SW480 (cell line): ENCODE measurements at regions not wholly inside any gene's neighbourhood (a gene's known extent, or its start where the extent isn't known, plus 50 kb on each side); places are given as distances from the start of the nearest gene placed in this dataset.
"Not testable (repeated sequence)": the region's sequence is repeated elsewhere in the genome, so short reads cannot be mapped to it uniquely, and the experiment has no call there.

Experiments
- DNase-seq: peaks from one replicate; pipeline ENCODE4 v3.0.0-alpha.2; 2016; ENCODE audit warnings: low spot score

- DNase-seq, result no peak
Observed at GRCh38 chr20:58040447-58041290, 187.8 kb downstream of the ANKRD60 start.

- DNase-seq, result no peak
Observed at GRCh38 chr20:58039274-58040092, 189.0 kb downstream of the ANKRD60 start.

GRCh38 chr20:58038123-58038654 is 190.3 kb downstream of the ANKRD60 start:
- no peak for DNase-seq

- DNase-seq, result no peak
Observed at GRCh38 chr20:58037631-58038030, 190.8 kb downstream of the ANKRD60 start.

GRCh38 chr20:58033026-58033536 is 195.4 kb downstream of the ANKRD60 start:
- no peak for DNase-seq

- DNase-seq, result no peak
Observed at GRCh38 chr20:58032599-58032998, 195.9 kb downstream of the ANKRD60 start.

- DNase-seq, result not testable (repeated sequence)
Observed at GRCh38 chr20:58031350-58031749, 197.1 kb downstream of the ANKRD60 start.

- no peak for DNase-seq
Observed at GRCh38 chr20:58028123-58028522, 200.3 kb downstream of the ANKRD60 start.

GRCh38 chr20:58026361-58026760 is 202.1 kb downstream of the ANKRD60 start:
- no peak for DNase-seq

GRCh38 chr20:58025233-58025632 is 203.2 kb downstream of the ANKRD60 start:
- DNase-seq, result no peak

- DNase-seq, result no peak
Observed at GRCh38 chr20:58024241-58024721, 204.2 kb downstream of the ANKRD60 start.

GRCh38 chr20:58023781-58024180 is 204.7 kb downstream of the ANKRD60 start:
- DNase-seq, result no peak

- DNase-seq, result no peak
Observed at GRCh38 chr20:58023346-58023745, 205.1 kb downstream of the ANKRD60 start.

GRCh38 chr20:58022711-58023110 is 205.7 kb downstream of the ANKRD60 start:
- DNase-seq, result no peak

- DNase-seq, result peak; percentile 53
Observed at GRCh38 chr20:58021481-58021880, 207.0 kb downstream of the ANKRD60 start.

- DNase-seq, result no peak
Observed at GRCh38 chr20:58020656-58021454, 207.6 kb downstream of the ANKRD60 start.

GRCh38 chr20:58019850-58020625 is 208.4 kb downstream of the ANKRD60 start:
- no peak for DNase-seq

- peak; percentile 78 for DNase-seq
Observed at GRCh38 chr20:58019027-58019849, 209.2 kb downstream of the ANKRD60 start.

GRCh38 chr20:58018590-58018989 is 209.9 kb downstream of the ANKRD60 start:
- DNase-seq, result peak; percentile 22

- no peak for DNase-seq
Observed at GRCh38 chr20:58017970-58018530, 210.4 kb downstream of the ANKRD60 start.
